22Rv1 (cell line): ENCODE measurements at regions not wholly inside any gene's neighbourhood (a gene's known extent, or its start where the extent isn't known, plus 50 kb on each side); places are given as distances from the start of the nearest gene placed in this dataset.

Experiments
- ZFX ChIP-seq: fragments of 450-650 bp; IDR thresholded peaks from 2 replicates; pipeline ENCODE4 v1.6.1; 2017; ENCODE audit warnings: antibody characterized with exemption, borderline replicate concordance
- TF ChIP-seq, protein P1 (sequence below): fragments of 450-650 bp; IDR thresholded peaks from 2 replicates; pipeline ENCODE4 v1.5.1; 2017; ENCODE audit warnings: mild to moderate bottlenecking

DNA sequence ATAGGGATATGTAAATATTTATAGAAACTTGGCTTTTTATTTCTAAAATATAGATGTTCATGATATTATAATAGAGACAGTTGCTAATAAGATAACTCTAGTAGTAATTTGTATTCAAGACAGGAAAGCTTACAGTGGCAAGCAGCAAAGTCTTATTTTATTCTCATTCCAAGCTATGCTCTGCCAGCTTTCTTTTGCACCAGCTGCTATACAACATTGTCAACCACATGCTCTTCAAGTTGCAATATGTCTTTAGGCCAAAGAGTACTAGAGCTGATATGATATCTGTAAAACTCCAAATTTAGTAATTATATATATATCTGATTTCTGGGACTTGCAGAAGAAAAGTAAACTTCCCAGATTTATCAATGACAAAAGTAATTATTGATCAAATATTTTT, 350.1 kb downstream of the HGF start:
- TF ChIP-seq, protein P1, sequence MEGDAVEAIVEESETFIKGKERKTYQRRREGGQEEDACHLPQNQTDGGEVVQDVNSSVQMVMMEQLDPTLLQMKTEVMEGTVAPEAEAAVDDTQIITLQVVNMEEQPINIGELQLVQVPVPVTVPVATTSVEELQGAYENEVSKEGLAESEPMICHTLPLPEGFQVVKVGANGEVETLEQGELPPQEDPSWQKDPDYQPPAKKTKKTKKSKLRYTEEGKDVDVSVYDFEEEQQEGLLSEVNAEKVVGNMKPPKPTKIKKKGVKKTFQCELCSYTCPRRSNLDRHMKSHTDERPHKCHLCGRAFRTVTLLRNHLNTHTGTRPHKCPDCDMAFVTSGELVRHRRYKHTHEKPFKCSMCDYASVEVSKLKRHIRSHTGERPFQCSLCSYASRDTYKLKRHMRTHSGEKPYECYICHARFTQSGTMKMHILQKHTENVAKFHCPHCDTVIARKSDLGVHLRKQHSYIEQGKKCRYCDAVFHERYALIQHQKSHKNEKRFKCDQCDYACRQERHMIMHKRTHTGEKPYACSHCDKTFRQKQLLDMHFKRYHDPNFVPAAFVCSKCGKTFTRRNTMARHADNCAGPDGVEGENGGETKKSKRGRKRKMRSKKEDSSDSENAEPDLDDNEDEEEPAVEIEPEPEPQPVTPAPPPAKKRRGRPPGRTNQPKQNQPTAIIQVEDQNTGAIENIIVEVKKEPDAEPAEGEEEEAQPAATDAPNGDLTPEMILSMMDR: no peak
- TF ChIP-seq ZFX: no peak
